ENCODE measurements at regions not wholly inside any gene's neighbourhood (a gene's known extent, or its start where the extent isn't known, plus 50 kb on each side); places are given as distances from the start of the nearest gene placed in this dataset.

DNA sequence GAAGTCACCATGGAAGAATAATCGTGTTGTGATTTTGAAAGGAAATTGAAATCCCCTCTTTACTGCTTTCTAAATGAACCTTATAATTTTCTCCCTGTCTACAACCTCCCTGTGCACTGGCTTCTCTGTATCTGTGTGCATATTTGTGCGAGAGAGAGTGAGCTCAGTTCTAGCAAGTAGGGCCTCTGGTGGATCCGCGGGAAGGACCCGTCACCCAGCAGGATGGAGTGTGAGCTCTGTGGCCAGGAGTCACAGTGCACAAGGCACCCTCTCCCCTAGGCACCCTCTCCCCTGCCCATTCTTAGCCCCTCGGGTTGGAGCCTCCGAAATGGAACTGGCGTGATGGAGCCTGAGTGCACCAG, 109.0 kb downstream of the TRIM29 start:
- Histone ChIP-seq H3K36me3 (ENCODE audit: insufficient read depth, low read length) (no peaks in the 10 kb centered on the region), H3K79me2 (replicated peaks; ENCODE audit: insufficient read depth, low read length) (no peaks in the 10 kb centered on the region), H3K9ac (ENCODE audit: low read length) (no peak overlapping the region), H2AFZ (ENCODE audit: low read depth, low read length) (no peak overlapping the region), H3K27me3 (ENCODE audit: insufficient read depth, low read depth, low read length) (no peaks in the 10 kb centered on the region), H3K4me3 (ENCODE audit: low read length) (no peak overlapping the region), H3F3A (ENCODE audit: insufficient read depth, low read length, poor library complexity, severe bottlenecking) (no peaks in the 10 kb centered on the region), H4K20me1 (ENCODE audit: insufficient read depth) (no peaks in the 10 kb centered on the region), H3K9me2 (ENCODE audit: insufficient read depth, low read length) (no peaks in the 10 kb centered on the region), H3K9me3 (ENCODE audit: low read length) (no peaks in the 10 kb centered on the region), H3K27ac (ENCODE audit: low read length) (no peak overlapping the region), H3K4me2 (ENCODE audit: low read length) (no peak overlapping the region)
- TF ChIP-seq POLR2AphosphoS5 (IDR thresholded peaks at IDR 0.05), result no peak
- no peak for TF ChIP-seq EZH2 (IDR thresholded peaks at IDR 0.05; ENCODE audit: borderline replicate concordance, insufficient read depth, low read length, poor library complexity, severe bottlenecking)
- TF ChIP-seq MXI1 (conservative IDR thresholded peaks at IDR 0.05; ENCODE audit: poor library complexity, severe bottlenecking), result no peak
- TF ChIP-seq RAD21 (conservative IDR thresholded peaks at IDR 0.05), result no peak
- TF ChIP-seq EP300 (conservative IDR thresholded peaks at IDR 0.05; ENCODE audit: poor library complexity, severe bottlenecking), result no peak
- no peak for TF ChIP-seq TAF1 (IDR thresholded peaks at IDR 0.05; ENCODE audit: low read depth)
- TF ChIP-seq, protein P1, sequence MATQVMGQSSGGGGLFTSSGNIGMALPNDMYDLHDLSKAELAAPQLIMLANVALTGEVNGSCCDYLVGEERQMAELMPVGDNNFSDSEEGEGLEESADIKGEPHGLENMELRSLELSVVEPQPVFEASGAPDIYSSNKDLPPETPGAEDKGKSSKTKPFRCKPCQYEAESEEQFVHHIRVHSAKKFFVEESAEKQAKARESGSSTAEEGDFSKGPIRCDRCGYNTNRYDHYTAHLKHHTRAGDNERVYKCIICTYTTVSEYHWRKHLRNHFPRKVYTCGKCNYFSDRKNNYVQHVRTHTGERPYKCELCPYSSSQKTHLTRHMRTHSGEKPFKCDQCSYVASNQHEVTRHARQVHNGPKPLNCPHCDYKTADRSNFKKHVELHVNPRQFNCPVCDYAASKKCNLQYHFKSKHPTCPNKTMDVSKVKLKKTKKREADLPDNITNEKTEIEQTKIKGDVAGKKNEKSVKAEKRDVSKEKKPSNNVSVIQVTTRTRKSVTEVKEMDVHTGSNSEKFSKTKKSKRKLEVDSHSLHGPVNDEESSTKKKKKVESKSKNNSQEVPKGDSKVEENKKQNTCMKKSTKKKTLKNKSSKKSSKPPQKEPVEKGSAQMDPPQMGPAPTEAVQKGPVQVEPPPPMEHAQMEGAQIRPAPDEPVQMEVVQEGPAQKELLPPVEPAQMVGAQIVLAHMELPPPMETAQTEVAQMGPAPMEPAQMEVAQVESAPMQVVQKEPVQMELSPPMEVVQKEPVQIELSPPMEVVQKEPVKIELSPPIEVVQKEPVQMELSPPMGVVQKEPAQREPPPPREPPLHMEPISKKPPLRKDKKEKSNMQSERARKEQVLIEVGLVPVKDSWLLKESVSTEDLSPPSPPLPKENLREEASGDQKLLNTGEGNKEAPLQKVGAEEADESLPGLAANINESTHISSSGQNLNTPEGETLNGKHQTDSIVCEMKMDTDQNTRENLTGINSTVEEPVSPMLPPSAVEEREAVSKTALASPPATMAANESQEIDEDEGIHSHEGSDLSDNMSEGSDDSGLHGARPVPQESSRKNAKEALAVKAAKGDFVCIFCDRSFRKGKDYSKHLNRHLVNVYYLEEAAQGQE (IDR thresholded peaks at IDR 0.05; ENCODE audit: borderline replicate concordance), result no peak
- TF ChIP-seq SMC3 (conservative IDR thresholded peaks at IDR 0.05; ENCODE audit: poor library complexity), result no peak
- TF ChIP-seq, protein P2, sequence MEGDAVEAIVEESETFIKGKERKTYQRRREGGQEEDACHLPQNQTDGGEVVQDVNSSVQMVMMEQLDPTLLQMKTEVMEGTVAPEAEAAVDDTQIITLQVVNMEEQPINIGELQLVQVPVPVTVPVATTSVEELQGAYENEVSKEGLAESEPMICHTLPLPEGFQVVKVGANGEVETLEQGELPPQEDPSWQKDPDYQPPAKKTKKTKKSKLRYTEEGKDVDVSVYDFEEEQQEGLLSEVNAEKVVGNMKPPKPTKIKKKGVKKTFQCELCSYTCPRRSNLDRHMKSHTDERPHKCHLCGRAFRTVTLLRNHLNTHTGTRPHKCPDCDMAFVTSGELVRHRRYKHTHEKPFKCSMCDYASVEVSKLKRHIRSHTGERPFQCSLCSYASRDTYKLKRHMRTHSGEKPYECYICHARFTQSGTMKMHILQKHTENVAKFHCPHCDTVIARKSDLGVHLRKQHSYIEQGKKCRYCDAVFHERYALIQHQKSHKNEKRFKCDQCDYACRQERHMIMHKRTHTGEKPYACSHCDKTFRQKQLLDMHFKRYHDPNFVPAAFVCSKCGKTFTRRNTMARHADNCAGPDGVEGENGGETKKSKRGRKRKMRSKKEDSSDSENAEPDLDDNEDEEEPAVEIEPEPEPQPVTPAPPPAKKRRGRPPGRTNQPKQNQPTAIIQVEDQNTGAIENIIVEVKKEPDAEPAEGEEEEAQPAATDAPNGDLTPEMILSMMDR (IDR thresholded peaks at IDR 0.05; ENCODE audit: poor library complexity, severe bottlenecking), result no peak

DNA sequence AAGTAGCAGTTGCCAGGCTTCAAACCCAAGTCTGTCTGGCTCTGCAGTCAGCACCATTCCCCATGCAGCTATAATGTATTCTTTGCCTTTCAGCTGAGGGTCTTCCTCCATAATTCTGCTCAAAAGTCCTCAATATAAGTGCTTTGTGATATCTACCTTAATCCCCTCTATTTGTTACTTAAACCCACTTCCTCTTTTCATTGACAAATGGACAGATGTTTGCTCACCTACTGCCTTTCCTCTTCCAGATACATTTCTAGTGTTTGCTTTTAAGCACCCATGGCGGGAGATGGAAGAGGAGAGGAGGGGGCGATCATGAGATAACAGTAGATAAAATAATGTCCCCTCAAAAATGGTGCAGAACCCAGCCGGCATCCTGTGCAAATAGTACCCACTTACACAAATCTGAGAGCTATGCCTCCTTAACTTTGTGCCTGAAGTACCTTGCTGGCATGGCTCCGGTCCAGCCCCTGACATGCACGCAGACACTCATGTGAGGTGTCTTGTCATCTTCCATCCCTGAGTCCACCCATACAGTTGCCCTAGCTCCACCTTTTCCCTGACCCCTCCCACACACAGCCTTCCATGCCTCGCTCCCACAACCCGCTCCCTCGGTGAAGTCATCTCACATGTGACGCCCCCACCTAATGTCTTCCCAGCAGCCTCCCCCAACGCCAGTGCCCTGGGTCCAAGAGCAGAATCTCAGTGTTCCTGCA, 109.6 kb downstream of the TRIM29 start:
- no peak overlapping the region for H3K4me3 ChIP-seq (ENCODE audit: low read length)
- no peak overlapping the region for H2AFZ ChIP-seq (ENCODE audit: low read depth, low read length)
- no peak for TF ChIP-seq RAD21 (conservative IDR thresholded peaks at IDR 0.05)
- TF ChIP-seq SMC3 (conservative IDR thresholded peaks at IDR 0.05; ENCODE audit: poor library complexity), result no peak
- TF ChIP-seq MXI1 (conservative IDR thresholded peaks at IDR 0.05; ENCODE audit: poor library complexity, severe bottlenecking), result no peak
- no peak for TF ChIP-seq TAF1 (IDR thresholded peaks at IDR 0.05; ENCODE audit: low read depth)
- no peak for TF ChIP-seq EZH2 (IDR thresholded peaks at IDR 0.05; ENCODE audit: borderline replicate concordance, insufficient read depth, low read length, poor library complexity, severe bottlenecking)
- TF ChIP-seq, protein P2 (IDR thresholded peaks at IDR 0.05; ENCODE audit: poor library complexity, severe bottlenecking), result no peak
- TF ChIP-seq POLR2AphosphoS5 (IDR thresholded peaks at IDR 0.05), result no peak
- no peak for TF ChIP-seq EP300 (conservative IDR thresholded peaks at IDR 0.05; ENCODE audit: poor library complexity, severe bottlenecking)
- TF ChIP-seq, protein P1 (IDR thresholded peaks at IDR 0.05; ENCODE audit: borderline replicate concordance), result no peak
- H3K4me2 ChIP-seq (ENCODE audit: low read length), result no peak overlapping the region
- no peaks in the 10 kb centered on the region for H3K27me3 ChIP-seq (ENCODE audit: insufficient read depth, low read depth, low read length)
- H4K20me1 ChIP-seq (ENCODE audit: insufficient read depth), result no peaks in the 10 kb centered on the region
- no peaks in the 10 kb centered on the region for H3K9me3 ChIP-seq (ENCODE audit: low read length)
- H3K36me3 ChIP-seq (ENCODE audit: insufficient read depth, low read length), result no peaks in the 10 kb centered on the region
- no peaks in the 10 kb centered on the region for H3F3A ChIP-seq (ENCODE audit: insufficient read depth, low read length, poor library complexity, severe bottlenecking)
- no peak overlapping the region for H3K27ac ChIP-seq (ENCODE audit: low read length)
- no peaks in the 10 kb centered on the region for H3K79me2 ChIP-seq (replicated peaks; ENCODE audit: insufficient read depth, low read length)
- no peak overlapping the region for H3K9ac ChIP-seq (ENCODE audit: low read length)
- H3K9me2 ChIP-seq (ENCODE audit: insufficient read depth, low read length), result no peaks in the 10 kb centered on the region
